ENCODE measurements at regions not wholly inside any gene's neighbourhood (a gene's known extent, or its start where the extent isn't known, plus 50 kb on each side); places are given as distances from the start of the nearest gene placed in this dataset.

GRCh38 chr6:109269057-109269456, 113.2 kb downstream of the CD164 start:
- TF ChIP-seq POLR2AphosphoS5 (IDR thresholded peaks at IDR 0.05; ENCODE audit: low read depth) (no peak), JUNB (IDR thresholded peaks at IDR 0.05; ENCODE audit: unreplicated experiment) (no peak), EZH2phosphoT487 (IDR thresholded peaks at IDR 0.05; ENCODE audit: unreplicated experiment) (no peak)
- TF ChIP-seq, protein P1, sequence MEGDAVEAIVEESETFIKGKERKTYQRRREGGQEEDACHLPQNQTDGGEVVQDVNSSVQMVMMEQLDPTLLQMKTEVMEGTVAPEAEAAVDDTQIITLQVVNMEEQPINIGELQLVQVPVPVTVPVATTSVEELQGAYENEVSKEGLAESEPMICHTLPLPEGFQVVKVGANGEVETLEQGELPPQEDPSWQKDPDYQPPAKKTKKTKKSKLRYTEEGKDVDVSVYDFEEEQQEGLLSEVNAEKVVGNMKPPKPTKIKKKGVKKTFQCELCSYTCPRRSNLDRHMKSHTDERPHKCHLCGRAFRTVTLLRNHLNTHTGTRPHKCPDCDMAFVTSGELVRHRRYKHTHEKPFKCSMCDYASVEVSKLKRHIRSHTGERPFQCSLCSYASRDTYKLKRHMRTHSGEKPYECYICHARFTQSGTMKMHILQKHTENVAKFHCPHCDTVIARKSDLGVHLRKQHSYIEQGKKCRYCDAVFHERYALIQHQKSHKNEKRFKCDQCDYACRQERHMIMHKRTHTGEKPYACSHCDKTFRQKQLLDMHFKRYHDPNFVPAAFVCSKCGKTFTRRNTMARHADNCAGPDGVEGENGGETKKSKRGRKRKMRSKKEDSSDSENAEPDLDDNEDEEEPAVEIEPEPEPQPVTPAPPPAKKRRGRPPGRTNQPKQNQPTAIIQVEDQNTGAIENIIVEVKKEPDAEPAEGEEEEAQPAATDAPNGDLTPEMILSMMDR (conservative IDR thresholded peaks at IDR 0.05; ENCODE audit: low read depth in 2 of 2), result no peak
